ENCODE measurements at regions not wholly inside any gene's neighbourhood (a gene's known extent, or its start where the extent isn't known, plus 50 kb on each side); places are given as distances from the start of the nearest gene placed in this dataset.
A peak's percentile ranks its signal among the peaks of the same experiment; 100 is the strongest.

DNA sequence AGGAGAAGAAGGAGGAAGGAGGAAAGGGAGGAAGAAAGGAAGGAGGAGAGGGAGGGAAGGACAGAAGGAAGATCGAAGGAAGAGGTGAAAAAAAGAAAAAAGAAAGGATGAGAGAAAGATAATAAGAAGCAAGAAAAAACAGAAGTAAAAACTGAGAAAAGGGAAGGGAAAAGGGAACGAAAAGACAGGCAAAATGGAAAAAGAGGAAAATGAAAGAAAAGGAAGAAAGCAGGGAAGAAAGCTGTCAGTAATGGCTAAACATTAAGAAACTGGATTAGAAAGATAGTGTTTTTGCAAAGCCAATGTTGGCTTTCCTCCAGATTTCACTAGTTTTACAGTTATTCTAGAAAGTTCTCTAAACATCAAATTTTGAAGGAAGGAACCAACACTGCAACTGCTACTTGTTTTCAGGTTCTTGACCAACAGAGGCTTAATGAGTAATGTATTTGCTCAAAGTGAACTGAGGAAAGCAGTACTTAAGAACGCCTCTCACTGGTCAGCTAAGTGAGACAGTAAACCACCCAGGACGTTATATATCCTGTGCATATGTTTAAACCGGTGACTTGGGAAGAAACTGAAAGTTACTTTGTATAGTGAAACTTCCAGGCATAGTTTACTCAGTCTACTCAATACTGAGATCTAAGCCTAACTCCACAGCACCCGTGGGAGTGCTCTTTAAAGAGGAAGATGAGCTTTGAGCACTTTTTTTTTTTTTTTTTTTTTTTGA is 286.2 kb upstream of the TRIB2 start:
- H3K4me3 ChIP-seq (ENCODE audit: low read depth, low read length): peak overlapping the region; percentile 35
- no peak for TF ChIP-seq POLR2A (IDR thresholded peaks at IDR 0.05; ENCODE audit: extremely low read depth, insufficient read length)
- TF ChIP-seq, protein P1, sequence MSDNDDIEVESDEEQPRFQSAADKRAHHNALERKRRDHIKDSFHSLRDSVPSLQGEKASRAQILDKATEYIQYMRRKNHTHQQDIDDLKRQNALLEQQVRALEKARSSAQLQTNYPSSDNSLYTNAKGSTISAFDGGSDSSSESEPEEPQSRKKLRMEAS (IDR thresholded peaks at IDR 0.05; ENCODE audit: low read depth, low read length): 0 out of 2 replicates have a peak, but pooled peaks have one; percentile 3
- peak; percentile 79 for DNase-seq (ENCODE audit: low read depth)

DNA sequence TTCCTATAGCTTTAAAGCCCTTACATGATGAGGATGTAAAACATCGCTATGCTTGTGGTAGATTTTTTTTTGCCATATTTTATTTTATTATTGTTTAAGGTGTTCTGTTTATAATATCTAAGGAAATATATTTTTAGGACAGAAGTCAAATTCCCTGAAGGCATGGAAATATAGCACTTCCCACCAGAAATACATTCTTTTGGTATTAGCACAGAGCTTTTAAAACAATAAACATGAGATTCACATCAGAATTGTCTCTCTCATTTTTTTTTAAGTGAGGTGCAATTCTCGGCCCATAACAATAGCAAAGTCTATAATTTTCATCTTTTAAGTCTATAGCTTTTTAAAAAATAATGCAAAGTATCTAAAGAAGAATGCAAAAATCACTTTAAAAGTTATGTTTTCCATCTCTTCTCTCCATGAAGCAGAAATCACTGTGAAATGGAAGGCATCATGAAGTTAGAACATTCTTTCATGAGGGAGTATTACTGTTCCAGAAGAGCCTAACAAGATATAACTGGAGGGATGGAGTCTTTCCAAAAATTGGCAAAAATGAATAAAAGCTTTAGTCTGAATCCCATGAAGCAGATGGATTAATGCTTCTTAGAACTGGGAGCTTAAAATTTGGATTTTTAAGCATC is 283.6 kb upstream of the TRIB2 start:
- no peak for DNase-seq (ENCODE audit: low read depth)
- no peak overlapping the region for H3K4me3 ChIP-seq (ENCODE audit: low read depth, low read length)
- TF ChIP-seq MYC (IDR thresholded peaks at IDR 0.05; ENCODE audit: low read depth, low read length) (no peak), POLR2A (IDR thresholded peaks at IDR 0.05; ENCODE audit: extremely low read depth, insufficient read length) (no peak)
- TF ChIP-seq, protein P1 (IDR thresholded peaks at IDR 0.05; ENCODE audit: low read depth, low read length): no peak
- TF ChIP-seq, protein P2, sequence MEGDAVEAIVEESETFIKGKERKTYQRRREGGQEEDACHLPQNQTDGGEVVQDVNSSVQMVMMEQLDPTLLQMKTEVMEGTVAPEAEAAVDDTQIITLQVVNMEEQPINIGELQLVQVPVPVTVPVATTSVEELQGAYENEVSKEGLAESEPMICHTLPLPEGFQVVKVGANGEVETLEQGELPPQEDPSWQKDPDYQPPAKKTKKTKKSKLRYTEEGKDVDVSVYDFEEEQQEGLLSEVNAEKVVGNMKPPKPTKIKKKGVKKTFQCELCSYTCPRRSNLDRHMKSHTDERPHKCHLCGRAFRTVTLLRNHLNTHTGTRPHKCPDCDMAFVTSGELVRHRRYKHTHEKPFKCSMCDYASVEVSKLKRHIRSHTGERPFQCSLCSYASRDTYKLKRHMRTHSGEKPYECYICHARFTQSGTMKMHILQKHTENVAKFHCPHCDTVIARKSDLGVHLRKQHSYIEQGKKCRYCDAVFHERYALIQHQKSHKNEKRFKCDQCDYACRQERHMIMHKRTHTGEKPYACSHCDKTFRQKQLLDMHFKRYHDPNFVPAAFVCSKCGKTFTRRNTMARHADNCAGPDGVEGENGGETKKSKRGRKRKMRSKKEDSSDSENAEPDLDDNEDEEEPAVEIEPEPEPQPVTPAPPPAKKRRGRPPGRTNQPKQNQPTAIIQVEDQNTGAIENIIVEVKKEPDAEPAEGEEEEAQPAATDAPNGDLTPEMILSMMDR (IDR thresholded peaks at IDR 0.05; ENCODE audit: low read depth, low read length): no peak

DNA sequence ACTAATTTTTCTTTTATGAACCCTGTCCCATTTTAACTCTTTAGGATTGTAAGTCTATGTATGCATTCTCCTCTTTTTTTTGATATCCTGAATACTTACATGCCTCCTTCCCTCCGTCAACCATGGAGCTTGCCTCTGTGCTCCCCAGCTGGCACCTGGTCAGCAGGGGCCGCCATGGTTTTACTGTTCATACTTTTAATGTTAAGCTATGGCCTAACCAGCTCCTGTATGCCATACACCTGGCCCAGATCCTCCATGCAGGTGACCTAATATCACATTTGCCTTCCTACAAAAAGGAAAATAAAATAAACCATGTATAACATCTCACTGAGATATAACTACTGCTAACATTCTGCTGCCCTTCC is 283.1 kb upstream of the TRIB2 start:
- no peak for DNase-seq (ENCODE audit: low read depth)
- no peak overlapping the region for H3K4me3 ChIP-seq (ENCODE audit: low read depth, low read length)
- TF ChIP-seq POLR2A (IDR thresholded peaks at IDR 0.05; ENCODE audit: extremely low read depth, insufficient read length) (no peak), MYC (IDR thresholded peaks at IDR 0.05; ENCODE audit: low read depth, low read length) (no peak)
- TF ChIP-seq, protein P2 (IDR thresholded peaks at IDR 0.05; ENCODE audit: low read depth, low read length): no peak
- TF ChIP-seq, protein P1 (IDR thresholded peaks at IDR 0.05; ENCODE audit: low read depth, low read length): no peak

DNA sequence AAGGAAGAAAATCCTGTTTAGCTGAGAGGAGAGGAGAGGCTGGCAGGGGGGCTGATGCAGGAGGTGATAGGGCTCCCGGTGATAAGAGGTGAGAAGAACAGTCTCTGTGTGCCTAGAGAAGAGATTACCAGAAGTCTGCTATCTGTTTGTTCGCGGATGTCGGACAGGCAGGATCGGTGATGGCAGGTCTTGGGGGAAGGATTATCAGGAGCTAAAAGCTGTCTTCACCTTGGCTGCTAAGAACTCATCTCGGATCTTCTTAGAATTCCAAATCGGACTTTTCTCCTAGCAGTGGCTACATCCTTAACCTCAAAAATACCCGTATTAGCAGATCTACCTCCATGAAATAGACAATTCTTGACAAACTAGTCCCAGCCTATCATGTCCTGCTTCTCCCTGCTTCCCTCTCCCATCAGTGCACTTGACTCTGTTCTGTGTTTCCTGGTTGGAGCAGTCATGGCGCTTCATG is 282.1 kb upstream of the TRIB2 start:
- H3K4me3 ChIP-seq (ENCODE audit: low read depth, low read length): no peak overlapping the region
- TF ChIP-seq, protein P2 (IDR thresholded peaks at IDR 0.05; ENCODE audit: low read depth, low read length): no peak
- TF ChIP-seq POLR2A (IDR thresholded peaks at IDR 0.05; ENCODE audit: extremely low read depth, insufficient read length) (no peak), MYC (IDR thresholded peaks at IDR 0.05; ENCODE audit: low read depth, low read length) (no peak)
- TF ChIP-seq, protein P1 (IDR thresholded peaks at IDR 0.05; ENCODE audit: low read depth, low read length): no peak
- no peak for DNase-seq (ENCODE audit: low read depth)

DNA sequence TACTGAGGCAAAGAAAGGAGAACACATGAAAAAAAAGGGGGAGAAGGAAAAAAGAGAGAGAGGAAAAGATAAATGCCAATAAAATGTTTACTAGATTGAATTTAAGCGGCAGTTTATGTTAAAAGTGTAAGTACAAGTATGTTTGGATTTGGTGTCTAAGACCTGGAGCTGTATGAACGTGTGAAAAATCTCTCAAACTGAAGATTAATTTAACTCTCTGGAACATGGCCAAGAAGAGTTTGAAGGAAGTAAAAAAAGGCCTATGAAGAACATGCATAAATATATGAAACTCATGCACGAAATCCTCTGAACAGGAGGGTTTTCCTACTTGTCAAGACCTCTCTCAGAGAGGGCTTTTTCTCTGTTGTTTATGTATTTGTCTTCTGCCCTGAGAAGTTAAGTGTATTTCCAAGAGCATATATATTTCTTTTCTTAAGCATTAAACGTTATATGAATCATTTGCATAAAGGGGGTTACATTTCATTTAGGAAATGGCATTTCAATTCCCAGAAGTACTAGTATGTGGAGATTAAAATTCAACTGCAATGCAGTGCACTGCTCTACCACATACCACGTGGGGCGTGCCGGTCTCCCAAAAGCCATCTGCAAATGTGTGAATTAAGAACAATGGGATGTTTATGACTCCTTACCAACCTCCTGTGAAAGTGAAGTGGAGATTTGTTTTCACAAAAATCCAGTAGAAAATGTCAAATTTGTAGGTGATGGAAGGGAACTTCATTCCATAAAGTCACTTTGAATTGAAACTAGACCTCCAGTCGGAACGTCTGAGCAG is 281.1 kb upstream of the TRIB2 start:
- TF ChIP-seq MYC (IDR thresholded peaks at IDR 0.05; ENCODE audit: low read depth, low read length) (no peak), POLR2A (IDR thresholded peaks at IDR 0.05; ENCODE audit: extremely low read depth, insufficient read length) (no peak)
- TF ChIP-seq, protein P2 (IDR thresholded peaks at IDR 0.05; ENCODE audit: low read depth, low read length): no peak
- TF ChIP-seq, protein P1 (IDR thresholded peaks at IDR 0.05; ENCODE audit: low read depth, low read length): no peak
- H3K4me3 ChIP-seq (ENCODE audit: low read depth, low read length): no peak overlapping the region
- DNase-seq (ENCODE audit: low read depth): no peak
